ENCODE measurements at regions not wholly inside any gene's neighbourhood (a gene's known extent, or its start where the extent isn't known, plus 50 kb on each side); places are given as distances from the start of the nearest gene placed in this dataset.
"Not testable (repeated sequence)": the region's sequence is repeated elsewhere in the genome, so short reads cannot be mapped to it uniquely, and the experiment has no call there.

DNA sequence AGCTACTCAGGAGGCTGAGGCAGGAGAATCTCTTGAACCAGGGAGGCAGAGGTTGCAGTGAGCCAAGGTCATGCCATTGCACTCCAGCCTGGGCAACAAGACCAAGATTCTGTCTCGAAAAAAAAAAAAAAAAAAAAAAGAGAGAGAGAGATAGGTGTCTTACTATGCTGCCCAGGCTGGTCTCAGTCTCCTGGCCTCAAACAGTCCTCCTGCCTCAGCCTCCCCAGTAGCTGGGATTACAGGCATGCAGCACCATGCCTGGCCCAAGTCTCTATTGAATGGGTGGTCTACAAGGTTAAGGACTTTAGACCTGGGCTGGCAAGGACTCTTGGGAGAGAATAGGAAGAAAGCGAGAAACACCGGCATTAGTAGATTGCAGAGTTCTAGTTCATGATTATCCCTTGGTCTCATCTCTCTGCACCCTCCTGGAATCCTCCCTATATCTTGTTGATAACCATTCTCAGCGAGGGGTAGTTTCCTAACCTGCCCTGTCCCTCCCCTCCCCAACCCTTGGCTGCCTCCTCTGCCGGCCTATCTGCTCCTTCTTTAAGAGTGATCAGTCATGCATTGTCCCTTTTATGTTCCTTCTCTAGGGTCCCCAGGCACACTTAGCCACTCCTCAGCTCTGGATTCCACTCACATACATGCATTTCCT lies 128.1 kb upstream of the MAP1LC3B2 start:
- DNase-seq (ENCODE audit: low read depth in 2 of 2) = no peak

DNA sequence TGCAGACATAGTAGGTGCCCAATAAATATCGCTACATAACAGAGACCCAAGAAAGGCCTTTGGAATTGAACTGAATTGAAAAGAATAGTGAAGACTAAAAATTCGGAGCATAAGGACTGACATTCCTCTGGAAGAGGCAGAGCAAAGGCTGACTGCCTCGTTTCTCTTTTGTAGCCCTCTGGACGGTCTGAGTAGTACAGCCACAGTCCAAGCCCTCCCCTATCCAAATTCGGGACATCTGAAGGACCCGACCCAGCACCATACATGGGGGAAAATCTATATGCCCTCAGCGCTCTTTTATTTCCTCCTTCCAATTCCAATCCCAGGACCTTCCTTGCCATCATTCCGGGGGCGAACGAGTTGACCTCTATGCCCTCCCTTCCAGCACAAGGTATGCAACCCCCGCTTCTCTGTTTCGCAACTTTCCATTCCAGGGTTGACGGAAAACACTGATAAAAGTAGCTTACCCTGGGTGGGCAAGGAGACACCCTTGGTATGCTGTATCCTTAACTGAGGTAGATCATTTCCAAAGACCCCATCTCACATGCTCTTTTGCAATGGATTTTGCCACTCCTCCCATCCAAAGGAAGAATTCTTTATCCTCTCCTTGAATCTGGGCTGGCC lies 127.4 kb upstream of the MAP1LC3B2 start:
- no peak for DNase-seq (ENCODE audit: low read depth in 2 of 2)

DNA sequence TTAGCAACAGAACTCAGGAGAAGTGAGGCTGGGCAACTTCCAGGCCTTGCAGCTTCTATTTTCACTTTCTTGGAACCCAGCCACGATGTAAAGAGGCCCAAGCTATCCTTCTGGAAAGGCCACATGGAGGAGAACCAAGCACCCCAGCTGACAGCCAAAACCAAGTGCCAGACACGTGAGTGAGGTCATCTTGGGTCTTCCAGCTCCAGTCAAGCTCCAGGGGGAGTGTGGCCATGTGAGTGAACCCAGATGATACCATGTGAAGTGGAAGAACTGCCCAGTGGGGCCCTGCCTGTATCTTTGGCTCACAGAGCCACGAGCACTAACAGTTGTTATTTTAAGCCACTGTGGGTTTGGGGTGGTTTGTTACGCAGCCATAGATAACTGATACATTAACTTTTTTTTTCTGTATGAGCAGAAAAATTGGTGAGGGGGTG lies 126.8 kb upstream of the MAP1LC3B2 start:
- no peak for DNase-seq (ENCODE audit: low read depth in 2 of 2)

GRCh38 chr12:116433249-116433648 lies 125.9 kb upstream of the MAP1LC3B2 start:
- DNase-seq (ENCODE audit: low read depth in 2 of 2) = no peak

DNA sequence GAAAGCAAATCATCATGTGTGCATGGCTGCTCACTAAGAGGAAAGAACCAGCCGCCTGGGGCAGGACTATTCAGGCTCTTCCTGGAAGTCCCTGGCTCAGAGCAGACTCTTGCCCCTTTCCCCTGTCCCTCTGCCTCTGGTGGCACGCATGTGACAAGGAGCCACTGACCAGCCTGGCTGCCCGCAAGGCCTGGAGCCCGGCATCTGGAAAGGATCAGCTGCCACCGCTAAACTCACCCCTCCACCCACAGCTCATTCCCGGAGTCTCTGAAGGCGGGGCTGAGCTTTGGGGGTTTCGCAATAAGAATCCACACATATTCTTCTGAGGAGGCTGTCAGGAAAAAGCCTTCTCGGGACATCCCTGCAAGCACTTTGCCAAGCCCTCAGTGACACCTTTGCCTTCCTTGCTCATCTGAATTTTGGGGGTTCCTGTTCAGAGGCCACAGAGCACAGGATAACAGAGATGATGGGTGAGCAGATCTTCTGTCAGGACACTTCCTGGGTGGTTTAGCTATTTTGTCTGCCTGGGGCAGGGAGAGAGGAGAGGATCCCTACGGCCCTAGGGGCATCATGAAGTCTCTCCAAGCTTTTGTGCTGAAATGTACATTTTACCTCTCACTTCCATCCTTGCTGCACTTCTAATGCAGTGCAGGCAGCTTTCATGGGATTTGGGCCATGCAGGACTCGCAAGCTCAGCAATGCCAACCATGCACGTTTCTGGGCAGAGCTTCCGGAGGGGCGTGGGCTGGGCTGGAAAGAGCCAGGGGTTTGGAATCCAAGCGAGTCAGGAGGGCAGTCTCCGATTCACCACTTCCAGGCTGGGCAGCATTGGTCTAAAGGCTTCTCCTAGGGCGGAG lies 124.8 kb upstream of the MAP1LC3B2 start:
- no peak for DNase-seq (ENCODE audit: low read depth in 2 of 2)

- no peak for DNase-seq (ENCODE audit: low read depth in 2 of 2)
Observed at GRCh38 chr12:116435984-116436383, 123.2 kb upstream of the MAP1LC3B2 start.

DNA sequence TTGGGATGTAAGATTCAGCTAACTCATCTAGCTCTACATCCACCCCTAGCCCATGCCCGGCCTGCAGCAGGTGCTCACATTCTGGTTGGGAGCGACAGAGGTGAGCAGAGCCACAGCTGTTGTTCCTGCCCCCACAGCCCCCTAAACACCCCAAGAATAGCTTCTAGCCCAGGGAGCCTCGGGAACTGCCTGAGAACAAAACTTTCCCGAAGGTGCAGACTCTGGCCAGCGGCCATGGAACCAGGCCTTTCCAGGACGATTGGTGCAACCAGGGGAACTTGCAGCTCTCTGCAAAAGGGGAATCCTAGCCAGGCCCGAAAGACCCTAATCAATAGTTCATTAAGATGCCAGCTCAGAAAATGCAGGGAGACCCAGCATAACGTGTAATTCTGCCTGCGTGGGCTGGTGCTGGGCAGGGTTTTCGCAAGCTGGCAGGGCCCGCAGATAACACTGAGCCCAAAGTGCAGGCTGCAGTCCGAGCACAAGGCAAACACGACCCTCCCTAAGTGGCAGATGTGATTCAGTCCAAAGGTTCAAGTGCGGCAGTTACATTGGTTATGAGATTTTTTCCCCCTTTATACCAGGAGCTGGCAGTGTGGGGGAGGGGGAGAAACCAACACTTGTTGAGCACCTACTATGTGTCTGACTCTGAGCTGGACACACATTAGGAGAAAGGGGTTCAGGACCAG lies 122.5 kb upstream of the MAP1LC3B2 start:
- DNase-seq (ENCODE audit: low read depth in 2 of 2) = no peak

GRCh38 chr12:116441292-116441691 lies 117.9 kb upstream of the MAP1LC3B2 start:
- DNase-seq (ENCODE audit: low read depth in 2 of 2) = no peak

- no peak for DNase-seq (ENCODE audit: low read depth in 2 of 2)
Observed at GRCh38 chr12:116442304-116442703, 116.9 kb upstream of the MAP1LC3B2 start.

DNA sequence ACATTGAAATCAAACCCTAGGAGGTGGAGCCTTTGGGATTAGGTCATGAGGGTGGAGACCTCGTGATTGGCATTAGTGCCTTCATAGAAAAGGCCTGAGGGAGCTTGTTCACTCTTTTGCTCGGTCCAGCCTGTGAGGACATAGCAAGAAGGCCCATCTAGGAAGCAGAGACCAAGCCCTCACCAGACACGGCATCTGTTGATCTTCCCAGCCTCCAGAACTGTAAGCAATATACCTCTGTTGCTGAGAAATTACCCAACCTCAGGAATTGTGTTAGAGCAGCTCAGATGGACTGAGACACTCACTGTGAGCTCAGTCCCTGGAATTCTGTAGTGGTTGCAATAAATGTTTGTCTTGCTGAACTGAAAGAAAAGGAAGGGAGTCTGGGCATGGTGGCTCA lies 116.2 kb upstream of the MAP1LC3B2 start:
- no peak for DNase-seq (ENCODE audit: low read depth in 2 of 2)

DNA sequence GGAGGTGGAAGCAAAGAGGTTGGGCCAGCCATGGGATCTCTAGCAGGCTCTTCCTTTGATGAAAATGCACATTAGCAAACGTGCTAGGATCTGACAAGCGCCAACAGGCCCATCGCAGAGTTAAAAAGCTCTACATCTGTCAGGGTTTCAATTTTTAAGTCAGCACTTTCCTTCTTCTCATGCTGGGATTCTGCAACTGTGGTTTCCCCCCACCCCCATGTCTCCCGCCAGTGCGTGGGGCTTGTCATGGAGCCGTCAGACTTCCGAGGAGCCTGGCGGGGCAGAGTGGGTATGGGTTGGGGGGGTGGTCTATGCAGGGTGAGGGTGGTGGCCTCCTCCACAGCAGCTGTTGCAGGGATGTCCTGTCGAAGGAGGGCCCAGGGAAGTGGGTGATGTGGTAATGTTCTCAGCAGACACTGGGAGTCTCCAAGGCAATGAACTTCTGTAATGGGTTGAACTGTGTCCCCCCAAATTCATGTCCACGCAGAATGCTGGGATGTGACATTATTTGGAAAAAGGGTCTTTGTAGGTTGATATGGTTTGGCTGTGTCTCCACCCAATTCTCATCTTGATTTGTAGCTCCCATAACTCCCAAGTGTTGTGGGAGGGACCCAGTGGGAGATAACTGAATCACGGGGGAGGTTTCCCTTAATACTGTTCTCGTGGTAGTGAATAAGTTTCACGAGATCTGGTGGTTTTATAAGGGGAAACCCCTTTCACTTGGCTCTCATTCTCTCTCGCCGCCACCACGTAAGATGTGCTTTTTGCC lies 115.2 kb upstream of the MAP1LC3B2 start:
- DNase-seq (ENCODE audit: low read depth in 2 of 2) = peak in 1 of 2 experiments; percentile 17

DNA sequence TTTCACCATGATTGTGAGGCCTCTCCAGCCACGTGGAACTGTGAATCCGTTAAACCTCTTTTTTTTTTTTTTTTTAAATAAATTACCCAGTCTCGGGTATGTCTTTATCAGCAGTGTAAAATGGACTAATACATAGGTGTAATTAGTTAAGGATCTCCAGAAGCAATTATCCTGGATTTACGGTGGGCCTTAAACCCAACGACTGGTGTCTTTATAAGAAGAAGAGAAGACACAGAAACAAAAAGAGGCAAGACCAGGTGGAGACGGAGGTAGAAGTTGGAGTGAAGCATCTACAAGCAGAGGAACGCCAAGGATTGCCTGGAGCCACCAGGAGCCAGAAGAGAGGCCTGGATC lies 114.6 kb upstream of the MAP1LC3B2 start:
- DNase-seq (ENCODE audit: low read depth in 2 of 2) = no peak

- no peak for DNase-seq (ENCODE audit: low read depth in 2 of 2)
Observed at GRCh38 chr12:116448165-116448739, 110.9 kb upstream of the MAP1LC3B2 start.

DNA sequence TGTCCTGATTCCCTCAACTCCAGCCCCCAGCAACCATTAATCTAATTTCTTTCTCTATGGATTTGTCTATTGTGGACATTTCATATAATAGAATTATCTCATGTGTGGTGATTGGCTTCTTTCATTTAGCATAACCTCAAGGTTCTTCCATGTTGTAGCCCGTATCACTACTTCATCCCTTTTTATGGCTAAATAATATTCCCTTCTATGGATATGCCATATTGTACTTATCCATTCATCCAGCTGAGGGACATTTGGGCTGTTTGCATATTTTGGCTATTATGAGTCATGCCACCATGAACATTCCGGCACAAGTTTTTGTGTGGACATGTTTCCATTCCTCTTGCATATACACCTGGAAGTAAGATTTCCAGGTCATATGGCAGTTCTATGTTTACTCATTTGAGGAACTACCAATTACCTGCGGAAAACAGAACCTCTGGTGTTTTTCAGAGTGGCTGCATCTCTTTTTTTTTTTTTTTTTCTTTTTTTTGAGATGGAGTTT lies 108.7 kb upstream of the MAP1LC3B2 start:
- DNase-seq (ENCODE audit: low read depth in 2 of 2) = no peak

DNA sequence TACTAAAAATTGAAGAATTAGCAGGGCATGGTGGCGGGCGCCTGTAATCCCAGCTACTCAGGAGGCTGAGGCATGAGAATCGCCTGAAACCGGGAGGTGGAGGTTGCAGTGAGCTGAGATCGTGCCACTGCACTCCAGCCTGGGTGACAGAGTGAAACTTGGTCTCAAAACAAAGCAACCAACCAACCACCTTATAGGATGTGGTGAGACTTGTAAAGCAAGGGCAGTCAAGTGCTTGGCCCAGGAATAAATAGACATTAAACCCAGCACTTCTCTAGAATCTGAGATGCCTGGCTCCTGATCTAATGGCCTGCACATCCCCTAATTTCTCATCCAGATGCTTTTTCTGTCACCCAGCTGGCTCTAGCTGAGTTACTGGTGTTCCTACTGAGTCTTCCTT lies 106.2 kb upstream of the MAP1LC3B2 start:
- not testable (repeated sequence) for DNase-seq (ENCODE audit: low read depth in 2 of 2)

- DNase-seq (ENCODE audit: low read depth in 2 of 2) = no peak
Observed at GRCh38 chr12:116453631-116454030, 105.5 kb upstream of the MAP1LC3B2 start.

- DNase-seq (ENCODE audit: low read depth in 2 of 2) = no peak
Observed at GRCh38 chr12:116454076-116454475, 105.1 kb upstream of the MAP1LC3B2 start.

GRCh38 chr12:116454950-116455447 lies 104.2 kb upstream of the MAP1LC3B2 start:
- no peak for DNase-seq (ENCODE audit: low read depth in 2 of 2)

DNA sequence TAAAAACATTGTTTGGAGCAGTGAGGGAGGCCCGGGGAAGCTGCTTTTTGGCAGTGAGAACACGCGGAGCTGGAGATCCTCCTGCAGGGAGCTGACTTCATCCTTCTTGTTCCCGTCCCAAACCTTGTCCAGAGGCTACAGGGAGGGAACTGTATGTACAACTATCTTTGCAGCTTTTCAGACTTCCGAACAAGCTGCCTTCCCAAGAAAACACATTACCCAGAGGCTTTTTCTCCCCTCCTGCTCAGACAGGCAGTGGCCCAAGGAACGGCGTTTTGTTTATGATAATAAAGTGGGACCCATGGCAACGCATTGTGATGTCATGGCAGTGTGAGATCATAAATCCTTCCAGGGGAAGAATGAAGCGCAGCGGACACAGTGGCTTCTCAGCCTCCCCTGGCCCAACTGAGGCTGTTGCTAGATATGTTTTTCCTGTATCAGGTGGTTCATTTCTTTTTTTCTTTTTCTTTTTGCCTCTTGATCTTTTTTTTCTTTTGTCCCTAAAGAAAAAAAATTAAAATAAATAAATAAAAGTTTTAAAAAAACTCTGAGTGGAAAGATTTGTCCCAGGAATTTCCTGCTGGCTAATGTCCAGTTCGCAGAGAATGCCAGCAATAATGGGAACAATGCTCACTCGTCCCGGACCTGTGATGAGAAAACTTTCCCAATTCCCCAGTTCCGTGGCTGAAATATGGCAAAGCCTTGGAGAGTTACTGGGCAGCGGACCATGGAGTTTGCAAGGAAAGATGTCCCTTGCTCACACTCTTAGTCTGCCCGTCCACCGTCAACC lies 103.4 kb upstream of the MAP1LC3B2 start:
- no peak for DNase-seq (ENCODE audit: low read depth in 2 of 2)
